Activated CD8-positive, alpha-beta memory T cell treated with anti-CD3 and anti-CD28 coated beads for 4 hours (primary cell): ENCODE measurements at regions not wholly inside any gene's neighbourhood (a gene's known extent, or its start where the extent isn't known, plus 50 kb on each side); places are given as distances from the start of the nearest gene placed in this dataset.

ENCODE experiments used
- DNase-seq, 2 donors: peaks; one replicate each; pipeline ENCODE4 v3.0.0-alpha.2; 2020; ENCODE audit warnings: low read depth in 2 of 2

DNA sequence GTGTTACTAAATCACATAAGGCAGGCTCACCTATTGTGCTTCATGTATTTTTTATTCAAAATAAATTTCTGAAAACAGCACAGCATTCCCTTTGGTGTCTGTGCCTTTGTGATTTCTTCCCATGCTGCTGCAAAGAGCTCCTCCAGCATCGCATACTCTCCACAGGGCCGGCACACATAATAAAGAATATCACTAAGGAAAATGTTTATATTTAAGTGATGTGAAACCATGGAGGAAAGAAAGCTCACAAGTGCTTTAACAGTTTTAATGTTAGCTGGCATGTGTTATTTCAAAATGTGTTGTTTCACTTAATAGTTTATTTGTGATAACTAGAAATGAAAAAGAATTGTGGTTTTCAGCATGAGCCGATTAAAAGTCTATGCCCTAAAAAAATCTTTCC, 241.3 kb upstream of the ANO3 start:
- DNase-seq: no peak

DNA sequence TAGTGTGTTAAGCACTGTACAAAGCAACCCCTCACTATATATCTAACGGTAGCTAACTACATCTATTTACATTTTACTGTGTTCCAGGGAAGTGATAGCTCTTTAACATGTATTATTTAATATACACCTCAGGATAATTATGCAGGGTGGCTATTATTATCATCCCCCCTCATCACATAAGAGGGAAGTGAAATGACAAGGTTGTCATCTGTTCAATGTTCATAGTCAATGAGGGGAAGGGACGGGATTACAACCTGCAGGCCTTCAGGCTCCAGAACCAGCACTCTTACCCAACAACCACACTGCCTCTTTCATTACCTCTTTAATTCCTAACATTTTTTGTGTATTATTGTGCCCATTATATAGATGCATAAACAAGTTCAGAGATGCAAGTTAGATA, 238.7 kb upstream of the ANO3 start:
- DNase-seq: no peak

DNA sequence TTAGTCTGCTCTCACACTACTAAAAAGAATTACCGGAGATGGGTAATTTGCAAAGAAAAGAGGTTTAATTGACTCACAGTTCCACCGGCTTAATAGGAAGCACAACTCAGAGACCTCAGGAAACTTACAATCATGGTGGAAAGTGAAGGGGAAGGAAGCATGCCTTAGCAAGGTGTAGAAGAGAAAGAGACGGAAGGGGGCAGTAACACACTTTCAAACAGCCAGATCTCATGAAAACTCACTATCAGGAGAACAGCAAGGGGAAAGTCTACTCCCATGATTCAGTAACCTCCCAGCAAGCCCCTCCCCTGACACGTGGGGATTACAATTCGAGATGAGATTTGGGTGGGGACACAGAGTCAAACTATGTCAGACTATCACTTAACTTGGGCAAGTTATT, 236.6 kb upstream of the ANO3 start:
- no peak for DNase-seq

GRCh38 chr11:26096451-26096850, 235.5 kb upstream of the ANO3 start:
- DNase-seq: no peak

DNA sequence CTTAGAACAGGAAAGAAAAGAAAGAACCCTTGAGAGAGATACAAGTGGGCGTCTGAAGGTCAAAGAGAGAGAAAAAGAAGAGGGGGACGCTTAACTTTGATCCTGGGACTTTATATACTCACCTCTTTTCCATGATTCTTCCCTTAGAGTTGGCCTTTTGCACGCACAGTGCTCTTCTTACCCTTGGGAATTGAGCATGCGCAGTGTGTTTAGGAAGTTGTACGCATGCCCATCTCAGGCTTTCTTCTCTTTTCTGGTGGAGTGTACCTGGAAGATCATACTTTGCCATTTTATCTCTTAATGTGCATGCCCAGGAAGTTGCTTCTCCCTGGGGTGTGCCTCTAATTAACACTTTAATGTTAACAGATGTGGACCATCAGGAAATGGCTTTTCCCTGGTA, 229.6 kb upstream of the ANO3 start:
- no peak for DNase-seq

GRCh38 chr11:26105762-26106423, 226.0 kb upstream of the ANO3 start:
- no peak for DNase-seq

DNA sequence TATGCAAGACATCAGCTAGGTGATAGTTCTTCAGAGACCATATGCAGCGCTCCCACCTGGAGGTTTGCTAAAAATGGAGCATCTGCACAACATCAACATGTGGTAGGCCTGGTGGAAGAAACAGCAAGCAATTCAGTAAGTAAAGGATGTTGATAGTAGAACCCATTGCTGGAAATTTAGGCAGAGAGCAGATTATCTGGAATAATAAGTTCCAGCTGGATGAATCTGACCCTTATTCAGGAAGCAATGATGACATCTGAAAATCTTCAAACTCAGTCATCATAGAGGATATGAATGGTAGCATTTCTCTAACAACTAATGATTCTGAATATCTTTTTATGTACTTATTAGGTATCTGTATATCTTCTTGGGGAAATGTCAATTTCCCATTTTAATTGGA, 225.2 kb upstream of the ANO3 start:
- DNase-seq: no peak

- DNase-seq: no peak
Observed at GRCh38 chr11:26109658-26110368, 222.1 kb upstream of the ANO3 start.

- DNase-seq: no peak
Observed at GRCh38 chr11:26112264-26112663, 219.7 kb upstream of the ANO3 start.

DNA sequence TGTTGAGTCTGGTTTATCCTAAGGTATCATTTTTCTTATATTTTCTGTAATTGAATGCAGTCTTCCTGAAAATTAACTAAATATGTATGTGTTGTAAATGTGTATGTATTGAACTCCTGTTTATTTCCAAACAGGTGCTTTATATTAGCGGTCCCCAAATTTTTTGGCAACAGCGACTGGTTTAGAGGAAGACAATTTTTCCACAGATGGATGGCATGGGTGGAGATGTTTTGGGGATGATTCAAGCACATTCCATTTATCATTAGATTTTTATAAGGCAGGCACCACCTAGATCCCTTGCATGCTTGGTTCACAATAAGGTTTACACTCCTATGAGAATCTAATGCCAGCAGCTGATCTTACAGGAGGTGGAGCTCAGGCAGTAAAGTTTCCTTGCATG, 210.5 kb upstream of the ANO3 start:
- DNase-seq: no peak

- DNase-seq: no peak
Observed at GRCh38 chr11:26126741-26127140, 205.2 kb upstream of the ANO3 start.

DNA sequence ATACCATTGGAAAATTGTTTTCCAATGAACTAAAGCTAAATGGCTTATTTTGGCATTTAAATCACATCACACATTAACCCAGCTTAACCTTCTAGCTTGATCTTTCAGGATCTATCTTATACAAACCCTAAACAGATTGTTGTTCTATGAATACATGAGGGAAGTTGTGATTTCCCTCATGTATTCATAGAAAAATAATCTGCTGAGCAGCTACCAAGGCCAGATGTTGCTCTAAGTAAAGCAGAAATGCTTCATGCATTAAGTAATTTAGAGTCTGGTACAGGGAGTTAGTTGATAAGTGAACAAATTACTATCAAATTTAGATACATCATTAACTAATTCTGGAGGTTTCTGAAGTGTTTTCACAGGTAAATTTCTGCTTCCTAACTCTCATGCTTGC, 204.6 kb upstream of the ANO3 start:
- no peak for DNase-seq

GRCh38 chr11:26131406-26131805, 200.5 kb upstream of the ANO3 start:
- DNase-seq: no peak

GRCh38 chr11:26134053-26134452, 197.9 kb upstream of the ANO3 start:
- no peak for DNase-seq

- DNase-seq: no peak
Observed at GRCh38 chr11:26134481-26135355, 197.2 kb upstream of the ANO3 start.

DNA sequence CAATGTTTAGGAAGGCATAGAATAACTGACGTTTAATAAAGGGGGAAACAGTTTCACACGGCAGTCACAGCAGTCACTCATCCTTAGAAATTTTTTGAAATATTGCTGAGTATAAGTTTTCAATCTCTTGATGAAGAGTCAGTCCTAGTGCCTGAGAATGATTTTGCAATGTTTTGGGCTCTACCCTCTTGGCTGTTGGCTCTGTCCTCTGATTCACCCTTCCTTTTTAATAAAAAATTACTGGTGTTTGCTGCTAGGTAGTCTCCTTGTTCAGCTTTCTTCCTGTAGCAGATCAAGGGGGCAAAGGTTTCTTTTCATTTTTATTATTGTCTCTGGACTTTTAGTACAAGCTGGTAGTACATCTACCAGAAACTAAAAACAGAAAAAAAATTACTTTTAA, 194.3 kb upstream of the ANO3 start:
- no peak for DNase-seq

DNA sequence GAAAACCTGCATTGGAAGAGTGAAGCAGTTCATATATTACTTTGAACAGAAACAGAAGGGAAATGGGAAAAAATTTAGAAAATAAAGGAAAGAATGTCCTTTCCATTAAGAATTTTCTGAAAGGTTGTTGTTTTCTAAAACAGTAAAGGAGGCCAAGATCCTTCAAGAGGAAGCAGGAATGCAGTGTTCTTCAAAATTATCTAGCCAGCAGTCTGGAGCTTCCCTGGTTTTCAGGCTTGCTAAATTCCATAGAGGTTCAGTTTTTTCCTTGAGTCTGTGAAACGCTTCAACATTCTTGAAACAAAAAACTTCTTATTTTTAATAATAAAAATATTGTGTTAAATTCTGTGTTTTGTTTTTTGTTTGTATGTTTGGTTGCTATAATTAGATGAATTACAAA, 189.0 kb upstream of the ANO3 start:
- DNase-seq: no peak

- DNase-seq: no peak
Observed at GRCh38 chr11:26143566-26144290, 188.2 kb upstream of the ANO3 start.

- no peak for DNase-seq
Observed at GRCh38 chr11:26144291-26144690, 187.6 kb upstream of the ANO3 start.

GRCh38 chr11:26144911-26145310, 187.0 kb upstream of the ANO3 start:
- DNase-seq: no peak

DNA sequence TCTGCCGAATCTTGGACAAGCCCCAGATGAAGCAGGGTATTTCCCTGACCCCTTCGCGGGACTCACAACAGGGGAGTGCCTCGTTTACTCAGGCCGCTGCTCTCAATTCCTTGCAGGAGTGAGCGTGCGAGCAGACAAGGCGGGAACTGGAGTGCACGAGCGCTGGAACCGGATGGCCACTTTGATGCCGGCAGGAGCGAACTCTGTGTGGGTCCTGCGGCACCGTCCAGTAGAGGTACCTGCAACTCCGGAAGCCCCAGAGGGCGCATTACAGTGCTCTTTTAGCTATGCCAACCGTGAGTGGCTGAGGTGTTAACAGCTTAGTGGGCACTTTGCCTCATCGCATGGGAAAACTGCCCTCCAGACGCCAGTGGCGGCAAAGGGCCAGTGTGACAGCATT, 182.3 kb upstream of the ANO3 start:
- DNase-seq: no peak

GRCh38 chr11:26150031-26150430, 181.9 kb upstream of the ANO3 start:
- DNase-seq: no peak
